PC-9 (cell line): ENCODE measurements at regions not wholly inside any gene's neighbourhood (a gene's known extent, or its start where the extent isn't known, plus 50 kb on each side); places are given as distances from the start of the nearest gene placed in this dataset.

Experiments used
- BruUV-seq: library from RNA; stranded (reverse); fragments of 400-500 nt; replicated peaks from 2 replicates; lab custom pipeline; 2021; lab: Mats Ljungman, UMichigan
- CTCF ChIA-PET: fragments of 300-600 bp; sonication (Branson Sonifier 250); formaldehyde crosslinking; loops from one replicate; lab custom pipeline; 2022; ENCODE audit warnings: antibody characterized with exemption; lab: Charles Lee
- POLR2A ChIA-PET: fragments of 300-600 bp; sonication (Branson Sonifier 250); formaldehyde crosslinking; loops from one replicate; lab custom pipeline; 2022; ENCODE audit warnings: antibody characterized with exemption; ENCODE audit not compliant: unreplicated experiment; lab: Charles Lee
- DNase-seq, 2 experiments: peaks; one replicate each; pipeline versions ENCODE4 v3.0.0 to v3.0.0-alpha.2; 2015 to 2022; ENCODE audit warnings: mixed read lengths in 1 of 2
- H2AFZ ChIP-seq: fragments of 200-600 bp; sonication (generic); 2 replicates; pipeline ENCODE4 v1.8.1; 2017; ENCODE audit warnings: antibody characterized with exemption
- H3F3A ChIP-seq: fragments of 200-600 bp; sonication (generic); 2 replicates; pipeline ENCODE4 v1.8.1; 2017; ENCODE audit warnings: antibody characterized with exemption, mild to moderate bottlenecking, low read depth; ENCODE audit not compliant: insufficient read depth
- H3K27ac ChIP-seq: fragments of 200-600 bp; sonication (generic); 2 replicates; pipeline ENCODE4 v1.6.1; 2016; ENCODE audit warnings: mixed run types
- H3K27me3 ChIP-seq: fragments of 200-600 bp; sonication (generic); 2 replicates; pipeline ENCODE4 v1.6.1; 2016; ENCODE audit warnings: low read depth, mixed run types; ENCODE audit not compliant: insufficient read depth
- H3K36me3 ChIP-seq: fragments of 200-600 bp; sonication (generic); 2 replicates; pipeline ENCODE4 v1.6.1; 2016; ENCODE audit warnings: low read depth, mixed run types
- H3K4me1 ChIP-seq: fragments of 200-600 bp; sonication (generic); replicated peaks from 2 replicates; pipeline ENCODE4 v1.6.1; 2016; ENCODE audit warnings: mixed run types; ENCODE audit not compliant: insufficient read depth
- H3K4me2 ChIP-seq: fragments of 200-600 bp; sonication (generic); 2 replicates; pipeline ENCODE4 v1.6.1; 2017; ENCODE audit warnings: mixed run types
- H3K4me3 ChIP-seq: fragments of 200-600 bp; sonication (generic); 2 replicates; pipeline ENCODE4 v1.6.1; 2016; ENCODE audit warnings: mixed run types
- H3K79me2 ChIP-seq: fragments of 200-600 bp; sonication (generic); 2 replicates; pipeline ENCODE4 v1.6.1; 2017; ENCODE audit warnings: low read depth, mixed run types
- H3K9me2 ChIP-seq: fragments of 200-600 bp; sonication (generic); 2 replicates; pipeline ENCODE4 v1.8.1; 2017; ENCODE audit warnings: mild to moderate bottlenecking; ENCODE audit not compliant: insufficient read depth
- H3K9me3 ChIP-seq: fragments of 200-600 bp; sonication (generic); 2 replicates; pipeline ENCODE4 v1.8.1; 2016; ENCODE audit warnings: low read depth; ENCODE audit not compliant: insufficient read depth
- H4K20me1 ChIP-seq: fragments of 200-600 bp; sonication (generic); 2 replicates; pipeline ENCODE4 v1.8.1; 2017; ENCODE audit not compliant: insufficient read depth
- CTCF ChIP-seq: fragments of 200-600 bp; sonication (generic); conservative IDR thresholded peaks from 2 replicates; pipeline ENCODE4 v1.6.1; 2017; ENCODE audit warnings: mixed run types, antibody characterized with exemption, mild to moderate bottlenecking, moderate library complexity
- EZH2 ChIP-seq: fragments of 200-600 bp; sonication (generic); IDR thresholded peaks from 2 replicates; pipeline ENCODE4 v1.8.0; 2017; ENCODE audit warnings: antibody characterized with exemption, low read depth
- intact Hi-C: fragments of 100-400 bp; cut with micrococcal nuclease; formaldehyde crosslinking; loops from one replicate; pipeline ENCODE4 v1.10.0; 2022; ENCODE audit not compliant: unreplicated experiment

GRCh38 chr1:59100708-59101374 is 196.1 kb upstream of the FGGY start:
- H3K4me2 ChIP-seq: no peak overlapping the region
- no peaks in the 10 kb centered on the region for H3K79me2 ChIP-seq
- TF ChIP-seq EZH2 (no peak), CTCF (no peak)
- H2AFZ ChIP-seq: no peak overlapping the region
- no peaks in the 10 kb centered on the region for H4K20me1 ChIP-seq
- intact Hi-C loops: no loop called here
- DNase-seq: peak in 1 of 2 experiments; percentile 45
- H3K36me3 ChIP-seq: no peaks in the 10 kb centered on the region
- no peaks in the 10 kb centered on the region for H3K4me1 ChIP-seq
- no peaks in the 10 kb centered on the region; the same call in 1 of the 2 replicates for H3K9me2 ChIP-seq
- POLR2A ChIA-PET: no interaction called here
- H3F3A ChIP-seq: no peaks in the 10 kb centered on the region
- no peak overlapping the region for H3K4me3 ChIP-seq
- H3K27me3 ChIP-seq: no peaks in the 10 kb centered on the region
- no peaks in the 10 kb centered on the region for H3K9me3 ChIP-seq
- no TSS peak for BruUV-seq
- H3K27ac ChIP-seq: no peak overlapping the region
- CTCF ChIA-PET: no interaction called here

GRCh38 chr1:59101518-59101917 is 195.4 kb upstream of the FGGY start:
- Histone ChIP-seq H3K4me1 (no peaks in the 10 kb centered on the region), H2AFZ (no peak overlapping the region), H3K9me2 (no peaks in the 10 kb centered on the region; the same call in 1 of the 2 replicates), H3K9me3 (no peaks in the 10 kb centered on the region), H4K20me1 (no peaks in the 10 kb centered on the region), H3K36me3 (no peaks in the 10 kb centered on the region), H3F3A (no peaks in the 10 kb centered on the region), H3K27ac (no peak overlapping the region), H3K79me2 (no peaks in the 10 kb centered on the region), H3K4me3 (no peak overlapping the region), H3K4me2 (no peak overlapping the region), H3K27me3 (no peaks in the 10 kb centered on the region)
- POLR2A ChIA-PET: no interaction called here
- DNase-seq: no peak
- CTCF ChIA-PET: no interaction called here
- intact Hi-C loops: no loop called here
- BruUV-seq: no TSS peak
- TF ChIP-seq CTCF: no peak
- TF ChIP-seq EZH2: no peak

DNA sequence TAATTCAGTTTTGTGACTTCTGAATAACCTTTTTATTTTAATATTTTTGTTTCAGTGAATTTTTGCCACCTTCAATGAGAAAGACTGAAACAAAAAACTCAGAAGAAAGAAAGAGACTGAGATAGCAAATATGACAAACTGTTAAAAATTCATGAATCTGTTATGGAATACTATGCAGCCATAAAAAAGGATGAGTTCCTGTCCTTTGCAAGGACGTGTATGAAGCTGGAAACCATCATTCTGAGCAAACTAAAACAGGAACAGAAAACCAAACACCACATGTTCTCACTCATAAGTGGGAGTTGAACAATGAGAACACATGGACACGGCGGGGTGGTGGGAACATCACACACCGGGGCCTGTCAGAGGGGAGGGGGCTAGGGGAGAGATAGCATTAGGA is 193.4 kb upstream of the FGGY start:
- Histone ChIP-seq H3K4me2 (no peak overlapping the region), H3F3A (no peaks in the 10 kb centered on the region), H4K20me1 (no peaks in the 10 kb centered on the region), H3K27ac (no peak overlapping the region), H3K9me3 (no peaks in the 10 kb centered on the region), H3K36me3 (no peaks in the 10 kb centered on the region), H3K27me3 (no peaks in the 10 kb centered on the region), H3K4me3 (no peak overlapping the region), H2AFZ (no peak overlapping the region), H3K79me2 (no peaks in the 10 kb centered on the region), H3K4me1 (no peaks in the 10 kb centered on the region), H3K9me2 (no peaks in the 10 kb centered on the region; the same call in 1 of the 2 replicates)
- ChIA-PET CTCF (no interaction called here), POLR2A (no interaction called here)
- no peak for TF ChIP-seq CTCF
- no peak for TF ChIP-seq EZH2
- DNase-seq: no peak
- no TSS peak for BruUV-seq
- intact Hi-C loops: no loop called here
